ENCODE measurements at regions not wholly inside any gene's neighbourhood (a gene's known extent, or its start where the extent isn't known, plus 50 kb on each side); places are given as distances from the start of the nearest gene placed in this dataset.

GRCh38 chr3:6273878-6274277 is 587.0 kb upstream of the GRM7 start:
- FAIRE-seq (no peak), DNase-seq (ENCODE audit: low read depth, low spot score) (no peak)
- H3K27me3 ChIP-seq (ENCODE audit: control insufficient read depth in 2 of 2, insufficient read depth in 2 of 2, low read length in 2 of 2): no peaks in the 10 kb centered on the region
- H3K9me1 ChIP-seq (replicated peaks; ENCODE audit: control insufficient read depth, extremely low read depth, insufficient read depth, low read length): no peaks in the 10 kb centered on the region
- H2AFZ ChIP-seq (ENCODE audit: low read depth, low read length): no peak overlapping the region
- no peaks in the 10 kb centered on the region for H3K4me1 ChIP-seq (ENCODE audit: control insufficient read depth, extremely low read depth, insufficient read depth, low read length)
- no peak overlapping the region for H3K4me2 ChIP-seq (ENCODE audit: insufficient read depth, low read length)
- no peaks in the 10 kb centered on the region for H3K79me2 ChIP-seq (ENCODE audit: control insufficient read depth, insufficient read depth, low read length)
- H3K4me3 ChIP-seq (replicated peaks in 1 of 3; ENCODE audit: insufficient read depth in 1 of 3, low read depth in 1 of 3, low read length in 3 of 3): no peak overlapping the region
- no peak overlapping the region for H3K9ac ChIP-seq (replicated peaks; ENCODE audit: extremely low read depth, insufficient read depth, low read length)
- ChIA-PET POLR2A (no interaction called here), CTCF (no interaction called here)
- dilution Hi-C loops (cut with MboI; ENCODE audit: extremely low pct_ligation_motif_present, low sequenced_read_pairs) (no loop called here), intact Hi-C loops (cut with micrococcal nuclease) (no loop called here)
- BruUV-seq (replicated peaks): no TSS peak
- H3K9me3 ChIP-seq (replicated peaks; ENCODE audit: control insufficient read depth, insufficient read depth, low read length): peaks cover 2% of the 10 kb centered on the region
- no peak overlapping the region for H3K27ac ChIP-seq (ENCODE audit: insufficient read depth, low read depth, low read length)
- no peaks in the 10 kb centered on the region for H3K36me3 ChIP-seq (ENCODE audit: control insufficient read depth in 2 of 2, extremely low read depth in 1 of 2, insufficient read depth in 2 of 2, low read length in 2 of 2)
- H4K20me1 ChIP-seq (replicated peaks; ENCODE audit: control insufficient read depth, extremely low read depth, insufficient read depth, low read length): no peaks in the 10 kb centered on the region
- TF ChIP-seq CTCF (IDR thresholded peaks at IDR 0.05; ENCODE audit: extremely low read depth in 1 of 2, insufficient read depth in 1 of 2, low read depth in 1 of 2, low read length in 2 of 2) (no peak), FOS (IDR thresholded peaks at IDR 0.05; ENCODE audit: borderline replicate concordance, insufficient read depth, low read length) (no peak), MYC (IDR thresholded peaks at IDR 0.05; ENCODE audit: low read depth, low read length) (no peak), POLR2A (IDR thresholded peaks at IDR 0.05; ENCODE audit: low read depth, low read length) (no peak), GATA2 (IDR thresholded peaks at IDR 0.05; ENCODE audit: insufficient read depth, insufficient read length, low read depth, low read length) (no peak), POLR2AphosphoS5 (IDR thresholded peaks at IDR 0.05; ENCODE audit: insufficient read depth, low read depth, low read length) (no peak), EZH2 (IDR thresholded peaks at IDR 0.05; ENCODE audit: borderline replicate concordance, low read depth, low read length, severe bottlenecking) (no peak), JUN (IDR thresholded peaks at IDR 0.05; ENCODE audit: borderline replicate concordance, insufficient read depth, insufficient read length, low read depth) (no peak)
- TF ChIP-seq, protein P1, sequence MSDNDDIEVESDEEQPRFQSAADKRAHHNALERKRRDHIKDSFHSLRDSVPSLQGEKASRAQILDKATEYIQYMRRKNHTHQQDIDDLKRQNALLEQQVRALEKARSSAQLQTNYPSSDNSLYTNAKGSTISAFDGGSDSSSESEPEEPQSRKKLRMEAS (IDR thresholded peaks at IDR 0.05; ENCODE audit: insufficient read depth, insufficient read length): no peak

Data from endothelial cell of umbilical vein (primary cell).